ENCODE measurements at regions not wholly inside any gene's neighbourhood (a gene's known extent, or its start where the extent isn't known, plus 50 kb on each side); places are given as distances from the start of the nearest gene placed in this dataset.

- TF ChIP-seq, protein P1, sequence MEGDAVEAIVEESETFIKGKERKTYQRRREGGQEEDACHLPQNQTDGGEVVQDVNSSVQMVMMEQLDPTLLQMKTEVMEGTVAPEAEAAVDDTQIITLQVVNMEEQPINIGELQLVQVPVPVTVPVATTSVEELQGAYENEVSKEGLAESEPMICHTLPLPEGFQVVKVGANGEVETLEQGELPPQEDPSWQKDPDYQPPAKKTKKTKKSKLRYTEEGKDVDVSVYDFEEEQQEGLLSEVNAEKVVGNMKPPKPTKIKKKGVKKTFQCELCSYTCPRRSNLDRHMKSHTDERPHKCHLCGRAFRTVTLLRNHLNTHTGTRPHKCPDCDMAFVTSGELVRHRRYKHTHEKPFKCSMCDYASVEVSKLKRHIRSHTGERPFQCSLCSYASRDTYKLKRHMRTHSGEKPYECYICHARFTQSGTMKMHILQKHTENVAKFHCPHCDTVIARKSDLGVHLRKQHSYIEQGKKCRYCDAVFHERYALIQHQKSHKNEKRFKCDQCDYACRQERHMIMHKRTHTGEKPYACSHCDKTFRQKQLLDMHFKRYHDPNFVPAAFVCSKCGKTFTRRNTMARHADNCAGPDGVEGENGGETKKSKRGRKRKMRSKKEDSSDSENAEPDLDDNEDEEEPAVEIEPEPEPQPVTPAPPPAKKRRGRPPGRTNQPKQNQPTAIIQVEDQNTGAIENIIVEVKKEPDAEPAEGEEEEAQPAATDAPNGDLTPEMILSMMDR (conservative IDR thresholded peaks at IDR 0.05 in 1 of 2, IDR thresholded peaks at IDR 0.05 in 1 of 2; ENCODE audit: low read depth in 1 of 2, low read length in 2 of 2) = no peak
- no peak for TF ChIP-seq EZH2 (IDR thresholded peaks at IDR 0.05; ENCODE audit: low read length, missing control alignments)
- H3K79me2 ChIP-seq (ENCODE audit: control insufficient read depth, insufficient read depth, low read length) = no peaks in the 10 kb centered on the region
- H3K4me2 ChIP-seq (ENCODE audit: extremely low read depth, insufficient read depth, low read length) = no peak overlapping the region
- no peaks in the 10 kb centered on the region for H4K20me1 ChIP-seq (ENCODE audit: control insufficient read depth, extremely low read depth, insufficient read depth, low read length)
- no peaks in the 10 kb centered on the region for H3K36me3 ChIP-seq (ENCODE audit: control insufficient read depth, insufficient read depth, low read length)
- H3K9ac ChIP-seq (ENCODE audit: insufficient read depth, low read length) = no peak overlapping the region
- no peaks in the 10 kb centered on the region for H3K4me1 ChIP-seq (ENCODE audit: control insufficient read depth, extremely low read depth, insufficient read depth, low read length)
- no peak overlapping the region for H3K4me3 ChIP-seq (replicated peaks in 1 of 4; ENCODE audit: control extremely low read depth in 1 of 4, insufficient read depth in 1 of 4, low read depth in 3 of 4, low read length in 4 of 4)
- no peak overlapping the region for H2AFZ ChIP-seq (ENCODE audit: low read length)
- H3K27ac ChIP-seq (ENCODE audit: insufficient read depth, low read length) = no peak overlapping the region
- H3K27me3 ChIP-seq (ENCODE audit: control insufficient read depth, insufficient read depth, low read length) = peaks cover 5% of the 10 kb centered on the region
- H3K9me3 ChIP-seq (ENCODE audit: control insufficient read depth, insufficient read depth, low read depth, low read length) = no peaks in the 10 kb centered on the region
- no peak for DNase-seq (ENCODE audit: low read depth in 2 of 2)
These were observed 315.8 kb downstream of the CTTN start for GRCh38 chr11:70713988-70714665.

- no peaks in the 10 kb centered on the region for H3K36me3 ChIP-seq (ENCODE audit: control insufficient read depth, insufficient read depth, low read length)
- no peaks in the 10 kb centered on the region for H4K20me1 ChIP-seq (ENCODE audit: control insufficient read depth, extremely low read depth, insufficient read depth, low read length)
- TF ChIP-seq, protein P1 (conservative IDR thresholded peaks at IDR 0.05 in 1 of 2, IDR thresholded peaks at IDR 0.05 in 1 of 2; ENCODE audit: low read depth in 1 of 2, low read length in 2 of 2) = no peak
- no peak for TF ChIP-seq EZH2 (IDR thresholded peaks at IDR 0.05; ENCODE audit: low read length, missing control alignments)
- no peaks in the 10 kb centered on the region for H3K9me3 ChIP-seq (ENCODE audit: control insufficient read depth, insufficient read depth, low read depth, low read length)
- H2AFZ ChIP-seq (ENCODE audit: low read length) = no peak overlapping the region
- no peaks in the 10 kb centered on the region for H3K4me1 ChIP-seq (ENCODE audit: control insufficient read depth, extremely low read depth, insufficient read depth, low read length)
- H3K4me2 ChIP-seq (ENCODE audit: extremely low read depth, insufficient read depth, low read length) = no peak overlapping the region
- H3K27me3 ChIP-seq (ENCODE audit: control insufficient read depth, insufficient read depth, low read length) = peaks cover 5% of the 10 kb centered on the region
- no peaks in the 10 kb centered on the region for H3K79me2 ChIP-seq (ENCODE audit: control insufficient read depth, insufficient read depth, low read length)
- DNase-seq (ENCODE audit: low read depth in 2 of 2) = no peak
- H3K27ac ChIP-seq (ENCODE audit: insufficient read depth, low read length) = no peak overlapping the region
- no peak overlapping the region for H3K9ac ChIP-seq (ENCODE audit: insufficient read depth, low read length)
- H3K4me3 ChIP-seq (replicated peaks in 1 of 4; ENCODE audit: control extremely low read depth in 1 of 4, insufficient read depth in 1 of 4, low read depth in 3 of 4, low read length in 4 of 4) = no peak overlapping the region
These were observed 317.0 kb downstream of the CTTN start for GRCh38 chr11:70715166-70715951.

DNA sequence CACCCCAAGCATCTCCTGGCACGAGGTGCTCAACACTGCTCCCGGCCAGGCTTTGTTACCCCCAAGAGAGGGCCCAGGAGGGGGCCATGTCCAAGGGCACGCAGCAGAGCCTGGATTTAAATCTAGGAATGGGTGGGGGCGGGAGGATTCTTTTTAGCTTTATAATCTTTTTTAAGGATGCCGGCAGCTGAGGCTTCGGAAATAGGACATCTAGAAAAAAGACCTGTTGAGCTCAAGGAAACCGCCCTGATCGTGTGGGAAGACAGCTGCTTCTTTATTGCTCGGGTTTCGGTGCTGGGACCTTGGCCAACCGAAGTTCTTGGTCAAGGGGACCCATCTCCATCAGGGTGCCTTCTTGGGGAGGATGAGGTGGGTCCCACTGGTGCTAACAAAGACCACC lies 317.9 kb downstream of the CTTN start:
- Histone ChIP-seq H3K79me2 (ENCODE audit: control insufficient read depth, insufficient read depth, low read length) (no peaks in the 10 kb centered on the region), H3K27ac (ENCODE audit: insufficient read depth, low read length) (no peak overlapping the region), H3K27me3 (ENCODE audit: control insufficient read depth, insufficient read depth, low read length) (peaks cover 5% of the 10 kb centered on the region), H3K4me2 (ENCODE audit: extremely low read depth, insufficient read depth, low read length) (no peak overlapping the region), H3K36me3 (ENCODE audit: control insufficient read depth, insufficient read depth, low read length) (no peaks in the 10 kb centered on the region), H3K9ac (ENCODE audit: insufficient read depth, low read length) (no peak overlapping the region), H2AFZ (ENCODE audit: low read length) (no peak overlapping the region), H3K9me3 (ENCODE audit: control insufficient read depth, insufficient read depth, low read depth, low read length) (no peaks in the 10 kb centered on the region), H3K4me3 (replicated peaks in 1 of 4; ENCODE audit: control extremely low read depth in 1 of 4, insufficient read depth in 1 of 4, low read depth in 3 of 4, low read length in 4 of 4) (no peak overlapping the region), H3K4me1 (ENCODE audit: control insufficient read depth, extremely low read depth, insufficient read depth, low read length) (no peaks in the 10 kb centered on the region), H4K20me1 (ENCODE audit: control insufficient read depth, extremely low read depth, insufficient read depth, low read length) (no peaks in the 10 kb centered on the region)
- no peak for TF ChIP-seq EZH2 (IDR thresholded peaks at IDR 0.05; ENCODE audit: low read length, missing control alignments)
- TF ChIP-seq, protein P1 (conservative IDR thresholded peaks at IDR 0.05 in 1 of 2, IDR thresholded peaks at IDR 0.05 in 1 of 2; ENCODE audit: low read depth in 1 of 2, low read length in 2 of 2) = no peak
- no peak for DNase-seq (ENCODE audit: low read depth in 2 of 2)
